ENCODE measurements at regions not wholly inside any gene's neighbourhood (a gene's known extent, or its start where the extent isn't known, plus 50 kb on each side); places are given as distances from the start of the nearest gene placed in this dataset.

DNA sequence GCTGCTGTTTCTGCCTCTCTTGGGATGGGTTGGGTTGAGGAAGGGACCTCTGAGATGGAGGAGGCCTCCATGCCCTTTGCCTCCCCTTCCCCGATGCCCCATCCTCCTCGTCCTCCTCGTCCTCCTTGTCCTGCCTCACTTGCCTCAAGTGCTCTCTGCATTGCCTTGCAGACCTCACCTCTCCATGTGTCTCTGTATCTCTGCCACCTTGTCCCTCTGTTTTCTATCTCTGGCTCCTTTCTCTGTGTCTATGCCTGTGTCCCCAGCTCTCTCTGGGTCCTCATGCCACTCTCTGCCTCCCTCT, 87.5 kb downstream of the MCFD2 start:
- TF ChIP-seq, protein P1, sequence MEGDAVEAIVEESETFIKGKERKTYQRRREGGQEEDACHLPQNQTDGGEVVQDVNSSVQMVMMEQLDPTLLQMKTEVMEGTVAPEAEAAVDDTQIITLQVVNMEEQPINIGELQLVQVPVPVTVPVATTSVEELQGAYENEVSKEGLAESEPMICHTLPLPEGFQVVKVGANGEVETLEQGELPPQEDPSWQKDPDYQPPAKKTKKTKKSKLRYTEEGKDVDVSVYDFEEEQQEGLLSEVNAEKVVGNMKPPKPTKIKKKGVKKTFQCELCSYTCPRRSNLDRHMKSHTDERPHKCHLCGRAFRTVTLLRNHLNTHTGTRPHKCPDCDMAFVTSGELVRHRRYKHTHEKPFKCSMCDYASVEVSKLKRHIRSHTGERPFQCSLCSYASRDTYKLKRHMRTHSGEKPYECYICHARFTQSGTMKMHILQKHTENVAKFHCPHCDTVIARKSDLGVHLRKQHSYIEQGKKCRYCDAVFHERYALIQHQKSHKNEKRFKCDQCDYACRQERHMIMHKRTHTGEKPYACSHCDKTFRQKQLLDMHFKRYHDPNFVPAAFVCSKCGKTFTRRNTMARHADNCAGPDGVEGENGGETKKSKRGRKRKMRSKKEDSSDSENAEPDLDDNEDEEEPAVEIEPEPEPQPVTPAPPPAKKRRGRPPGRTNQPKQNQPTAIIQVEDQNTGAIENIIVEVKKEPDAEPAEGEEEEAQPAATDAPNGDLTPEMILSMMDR (conservative IDR thresholded peaks at IDR 0.05; ENCODE audit: low read depth, low read length), result no peak
- TF ChIP-seq EZH2 (IDR thresholded peaks at IDR 0.05; ENCODE audit: borderline replicate concordance, low read depth, low read length, poor library complexity, severe bottlenecking), result no peak
